ENCODE measurements at regions not wholly inside any gene's neighbourhood (a gene's known extent, or its start where the extent isn't known, plus 50 kb on each side); places are given as distances from the start of the nearest gene placed in this dataset.

GRCh38 chr3:94317017-94317416, 254.2 kb downstream of the NSUN3 start:
- Mint-ChIP-seq H3K27ac (no peak overlapping the region), H3K9me3 (peaks cover 13% of the 10 kb centered on the region), H3K4me3 (no peak overlapping the region), H3K36me3 (no peaks in the 10 kb centered on the region), H3K27me3 (no peaks in the 10 kb centered on the region), H3K4me1 (ENCODE audit: low read depth in 2 of 2) (no peaks in the 10 kb centered on the region)
- no peak for DNase-seq (ENCODE audit: low spot score)
- ATAC-seq: no peak

- H3K27ac Mint-ChIP-seq: no peak overlapping the region
- H3K4me3 Mint-ChIP-seq: no peak overlapping the region
- DNase-seq (ENCODE audit: low spot score) (no peak), ATAC-seq (no peak)
- H3K9me3 Mint-ChIP-seq: peaks cover 21% of the 10 kb centered on the region
- H3K36me3 Mint-ChIP-seq: no peaks in the 10 kb centered on the region
- no peaks in the 10 kb centered on the region for H3K27me3 Mint-ChIP-seq
- no peaks in the 10 kb centered on the region for H3K4me1 Mint-ChIP-seq (ENCODE audit: low read depth in 2 of 2)
Observed at GRCh38 chr3:94323596-94323995, 260.7 kb downstream of the NSUN3 start.

GRCh38 chr3:94331831-94332230, 269.0 kb downstream of the NSUN3 start:
- no peak for DNase-seq (ENCODE audit: low spot score)
- Mint-ChIP-seq H3K9me3 (peaks cover 10% of the 10 kb centered on the region), H3K4me1 (ENCODE audit: low read depth in 2 of 2) (no peaks in the 10 kb centered on the region), H3K36me3 (no peaks in the 10 kb centered on the region), H3K27me3 (no peaks in the 10 kb centered on the region), H3K4me3 (no peak overlapping the region), H3K27ac (no peak overlapping the region)
- no peak for ATAC-seq

GRCh38 chr3:94336046-94336753, 273.3 kb downstream of the NSUN3 start:
- H3K9me3 Mint-ChIP-seq: peaks cover 11% of the 10 kb centered on the region
- ATAC-seq: no peak
- no peak overlapping the region for H3K27ac Mint-ChIP-seq
- H3K4me3 Mint-ChIP-seq: no peak overlapping the region
- H3K27me3 Mint-ChIP-seq: no peaks in the 10 kb centered on the region
- no peaks in the 10 kb centered on the region for H3K36me3 Mint-ChIP-seq
- H3K4me1 Mint-ChIP-seq (ENCODE audit: low read depth in 2 of 2): no peaks in the 10 kb centered on the region
- no peak for DNase-seq (ENCODE audit: low spot score)

- H3K9me3 Mint-ChIP-seq: peaks cover 13% of the 10 kb centered on the region
- no peaks in the 10 kb centered on the region for H3K36me3 Mint-ChIP-seq
- H3K27me3 Mint-ChIP-seq: no peaks in the 10 kb centered on the region
- H3K27ac Mint-ChIP-seq: no peak overlapping the region
- no peak overlapping the region for H3K4me3 Mint-ChIP-seq
- no peaks in the 10 kb centered on the region for H3K4me1 Mint-ChIP-seq (ENCODE audit: low read depth in 2 of 2)
- ATAC-seq (no peak), DNase-seq (ENCODE audit: low spot score) (no peak)
Observed at GRCh38 chr3:94345101-94345500, 282.2 kb downstream of the NSUN3 start.

- H3K4me3 Mint-ChIP-seq: no peak overlapping the region
- no peaks in the 10 kb centered on the region for H3K36me3 Mint-ChIP-seq
- H3K27me3 Mint-ChIP-seq: no peaks in the 10 kb centered on the region
- H3K9me3 Mint-ChIP-seq: peaks cover 16% of the 10 kb centered on the region
- H3K4me1 Mint-ChIP-seq (ENCODE audit: low read depth in 2 of 2): no peaks in the 10 kb centered on the region
- no peak overlapping the region for H3K27ac Mint-ChIP-seq
- DNase-seq (ENCODE audit: low spot score): no peak
- no peak for ATAC-seq
Observed at GRCh38 chr3:94349310-94349878, 286.5 kb downstream of the NSUN3 start.

GRCh38 chr3:94356581-94356980, 293.7 kb downstream of the NSUN3 start:
- H3K4me3 Mint-ChIP-seq: no peak overlapping the region

GRCh38 chr3:94359996-94360395, 297.1 kb downstream of the NSUN3 start:
- H3K9me3 Mint-ChIP-seq: peaks cover 5% of the 10 kb centered on the region
- ATAC-seq (no peak), DNase-seq (ENCODE audit: low spot score) (no peak)
- no peak overlapping the region for H3K4me3 Mint-ChIP-seq
- no peaks in the 10 kb centered on the region for H3K27me3 Mint-ChIP-seq
- no peaks in the 10 kb centered on the region for H3K4me1 Mint-ChIP-seq (ENCODE audit: low read depth in 2 of 2)
- no peaks in the 10 kb centered on the region for H3K36me3 Mint-ChIP-seq
- H3K27ac Mint-ChIP-seq: no peak overlapping the region

More at GRCh38 chr3:94356581-94356980, 293.7 kb downstream of the NSUN3 start:
- no peak for DNase-seq (ENCODE audit: low spot score)
- Mint-ChIP-seq H3K9me3 (peaks cover 5% of the 10 kb centered on the region), H3K4me1 (ENCODE audit: low read depth in 2 of 2) (no peaks in the 10 kb centered on the region), H3K36me3 (no peaks in the 10 kb centered on the region), H3K27me3 (no peaks in the 10 kb centered on the region), H3K27ac (no peak overlapping the region)
- no peak for ATAC-seq

GRCh38 chr3:94360987-94361386, 298.1 kb downstream of the NSUN3 start:
- no peaks in the 10 kb centered on the region for H3K4me1 Mint-ChIP-seq (ENCODE audit: low read depth in 2 of 2)
- H3K27ac Mint-ChIP-seq: no peak overlapping the region
- peaks cover 8% of the 10 kb centered on the region for H3K9me3 Mint-ChIP-seq

GRCh38 chr3:94362393-94362792, 299.5 kb downstream of the NSUN3 start:
- H3K4me1 Mint-ChIP-seq (ENCODE audit: low read depth in 2 of 2): no peaks in the 10 kb centered on the region
- DNase-seq (ENCODE audit: low spot score): no peak
- no peaks in the 10 kb centered on the region for H3K27me3 Mint-ChIP-seq
- H3K36me3 Mint-ChIP-seq: no peaks in the 10 kb centered on the region
- H3K27ac Mint-ChIP-seq: no peak overlapping the region
- peaks cover 9% of the 10 kb centered on the region for H3K9me3 Mint-ChIP-seq
- no peak for ATAC-seq
- no peak overlapping the region for H3K4me3 Mint-ChIP-seq

More at GRCh38 chr3:94360987-94361386, 298.1 kb downstream of the NSUN3 start:
- Mint-ChIP-seq H3K4me3 (no peak overlapping the region), H3K36me3 (no peaks in the 10 kb centered on the region), H3K27me3 (no peaks in the 10 kb centered on the region)
- no peak for ATAC-seq
- no peak for DNase-seq (ENCODE audit: low spot score)

GRCh38 chr3:94365006-94365405, 302.1 kb downstream of the NSUN3 start:
- Mint-ChIP-seq H3K27ac (no peak overlapping the region), H3K4me3 (no peak overlapping the region), H3K27me3 (no peaks in the 10 kb centered on the region), H3K9me3 (peaks cover 10% of the 10 kb centered on the region), H3K36me3 (peaks cover 5% of the 10 kb centered on the region), H3K4me1 (ENCODE audit: low read depth in 2 of 2) (no peaks in the 10 kb centered on the region)
- no peak for DNase-seq (ENCODE audit: low spot score)
- no peak for ATAC-seq

- ATAC-seq (no peak), DNase-seq (ENCODE audit: low spot score) (no peak)
- no peak overlapping the region for H3K27ac Mint-ChIP-seq
- H3K36me3 Mint-ChIP-seq: peaks cover 9% of the 10 kb centered on the region
- no peaks in the 10 kb centered on the region for H3K4me1 Mint-ChIP-seq (ENCODE audit: low read depth in 2 of 2)
- no peak overlapping the region for H3K4me3 Mint-ChIP-seq
- no peaks in the 10 kb centered on the region for H3K27me3 Mint-ChIP-seq
- H3K9me3 Mint-ChIP-seq: peaks cover 14% of the 10 kb centered on the region
Observed at GRCh38 chr3:94372026-94372425, 309.2 kb downstream of the NSUN3 start.

GRCh38 chr3:94373456-94373855, 310.6 kb downstream of the NSUN3 start:
- Mint-ChIP-seq H3K27me3 (no peaks in the 10 kb centered on the region), H3K4me1 (ENCODE audit: low read depth in 2 of 2) (no peaks in the 10 kb centered on the region), H3K36me3 (peaks cover 9% of the 10 kb centered on the region)

GRCh38 chr3:94374439-94375161, 311.7 kb downstream of the NSUN3 start:
- H3K36me3 Mint-ChIP-seq: peaks cover 5% of the 10 kb centered on the region

More at GRCh38 chr3:94373456-94373855, 310.6 kb downstream of the NSUN3 start:
- Mint-ChIP-seq H3K27ac (no peak overlapping the region), H3K4me3 (no peak overlapping the region), H3K9me3 (peaks cover 14% of the 10 kb centered on the region)
- ATAC-seq: no peak
- no peak for DNase-seq (ENCODE audit: low spot score)

More at GRCh38 chr3:94374439-94375161, 311.7 kb downstream of the NSUN3 start:
- Mint-ChIP-seq H3K27me3 (no peaks in the 10 kb centered on the region), H3K4me1 (ENCODE audit: low read depth in 2 of 2) (no peaks in the 10 kb centered on the region), H3K9me3 (peaks cover 14% of the 10 kb centered on the region), H3K4me3 (no peak overlapping the region), H3K27ac (no peak overlapping the region)
- DNase-seq (ENCODE audit: low spot score) (no peak), ATAC-seq (no peak)
